ENCODE measurements at regions not wholly inside any gene's neighbourhood (a gene's known extent, or its start where the extent isn't known, plus 50 kb on each side); places are given as distances from the start of the nearest gene placed in this dataset.

DNA sequence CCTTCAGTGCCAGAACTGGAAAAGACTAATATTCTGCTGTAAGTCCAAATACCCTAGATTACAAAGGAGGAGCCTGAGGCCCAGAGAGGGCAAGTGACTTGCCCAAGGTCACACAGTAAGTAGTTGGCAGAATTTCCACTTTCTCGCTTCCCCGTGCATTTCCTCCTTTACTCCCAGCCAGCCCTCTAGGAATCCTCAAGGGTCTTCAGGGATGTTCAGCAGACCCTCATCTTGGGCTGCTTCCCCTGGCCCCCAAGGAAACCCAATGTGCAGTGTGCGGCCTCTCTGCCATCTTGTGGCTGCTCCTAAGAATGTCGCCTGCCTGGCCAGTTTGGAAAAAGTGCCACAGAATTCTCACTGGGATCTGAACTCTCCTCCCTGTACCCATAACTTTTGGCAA, 217.7 kb upstream of the LRFN2 start:
- H3K4me3 Mint-ChIP-seq (ENCODE audit: unreplicated experiment) = no peak overlapping the region
- H3K27ac Mint-ChIP-seq (ENCODE audit: unreplicated experiment) = no peak overlapping the region
- H3K9me3 Mint-ChIP-seq (ENCODE audit: unreplicated experiment) = no peaks in the 10 kb centered on the region
- peaks cover 5% of the 10 kb centered on the region for H3K4me1 Mint-ChIP-seq (ENCODE audit: low read depth, unreplicated experiment)
- TF ChIP-seq, protein P1, sequence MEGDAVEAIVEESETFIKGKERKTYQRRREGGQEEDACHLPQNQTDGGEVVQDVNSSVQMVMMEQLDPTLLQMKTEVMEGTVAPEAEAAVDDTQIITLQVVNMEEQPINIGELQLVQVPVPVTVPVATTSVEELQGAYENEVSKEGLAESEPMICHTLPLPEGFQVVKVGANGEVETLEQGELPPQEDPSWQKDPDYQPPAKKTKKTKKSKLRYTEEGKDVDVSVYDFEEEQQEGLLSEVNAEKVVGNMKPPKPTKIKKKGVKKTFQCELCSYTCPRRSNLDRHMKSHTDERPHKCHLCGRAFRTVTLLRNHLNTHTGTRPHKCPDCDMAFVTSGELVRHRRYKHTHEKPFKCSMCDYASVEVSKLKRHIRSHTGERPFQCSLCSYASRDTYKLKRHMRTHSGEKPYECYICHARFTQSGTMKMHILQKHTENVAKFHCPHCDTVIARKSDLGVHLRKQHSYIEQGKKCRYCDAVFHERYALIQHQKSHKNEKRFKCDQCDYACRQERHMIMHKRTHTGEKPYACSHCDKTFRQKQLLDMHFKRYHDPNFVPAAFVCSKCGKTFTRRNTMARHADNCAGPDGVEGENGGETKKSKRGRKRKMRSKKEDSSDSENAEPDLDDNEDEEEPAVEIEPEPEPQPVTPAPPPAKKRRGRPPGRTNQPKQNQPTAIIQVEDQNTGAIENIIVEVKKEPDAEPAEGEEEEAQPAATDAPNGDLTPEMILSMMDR (IDR thresholded peaks at IDR 0.05; ENCODE audit: partially characterized antibody, unreplicated experiment) = no peak
- peaks cover 2% of the 10 kb centered on the region for H3K27me3 Mint-ChIP-seq (ENCODE audit: unreplicated experiment)
- no peaks in the 10 kb centered on the region for H3K36me3 Mint-ChIP-seq (ENCODE audit: unreplicated experiment)
- DNase-seq = no peak

DNA sequence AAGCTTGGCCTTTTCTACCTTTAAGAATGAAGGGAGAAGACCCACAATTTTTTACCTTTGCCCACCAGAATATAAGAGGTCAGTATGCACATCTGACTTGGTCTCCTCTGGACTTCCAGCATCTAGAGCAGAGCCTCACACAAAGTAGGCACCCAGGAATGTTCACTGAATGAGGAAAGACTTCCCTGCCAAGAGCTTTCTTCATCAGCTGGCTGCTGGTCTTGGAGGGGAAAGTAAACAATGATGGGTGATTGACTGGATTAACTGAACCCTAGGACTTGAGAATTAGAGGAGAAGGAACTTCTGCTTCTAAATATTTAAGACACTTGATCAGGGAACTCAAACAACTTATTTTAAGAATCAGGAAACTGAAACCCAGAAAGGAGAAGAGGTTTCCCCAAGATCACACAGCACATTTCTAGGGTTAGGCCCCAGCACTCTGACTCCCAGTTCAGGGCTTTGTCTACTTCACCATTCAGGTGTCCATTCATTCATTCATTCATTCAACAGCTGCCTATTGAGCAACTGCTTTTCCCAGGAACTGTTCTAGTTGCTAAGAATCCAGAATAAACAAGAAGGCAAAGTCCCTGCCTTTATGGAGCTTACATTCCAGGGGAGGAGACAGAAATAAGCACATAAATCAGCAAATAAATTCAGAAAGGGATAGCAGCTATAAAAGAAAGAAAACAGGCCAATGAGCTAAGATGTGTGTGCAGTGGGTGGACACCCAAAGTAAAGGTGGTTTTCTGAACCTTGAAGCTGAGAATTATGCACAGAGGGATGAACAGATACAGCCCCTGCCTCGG, 216.9 kb upstream of the LRFN2 start:
- no peak overlapping the region for H3K4me3 Mint-ChIP-seq (ENCODE audit: unreplicated experiment)
- H3K36me3 Mint-ChIP-seq (ENCODE audit: unreplicated experiment) = no peaks in the 10 kb centered on the region
- peaks cover 2% of the 10 kb centered on the region for H3K9me3 Mint-ChIP-seq (ENCODE audit: unreplicated experiment)
- DNase-seq = no peak
- peaks cover 2% of the 10 kb centered on the region for H3K27me3 Mint-ChIP-seq (ENCODE audit: unreplicated experiment)
- H3K4me1 Mint-ChIP-seq (ENCODE audit: low read depth, unreplicated experiment) = peaks cover 13% of the 10 kb centered on the region
- H3K27ac Mint-ChIP-seq (ENCODE audit: unreplicated experiment) = no peak overlapping the region
- TF ChIP-seq, protein P1 (IDR thresholded peaks at IDR 0.05; ENCODE audit: partially characterized antibody, unreplicated experiment) = no peak

GRCh38 chr6:40802481-40802880, 215.3 kb upstream of the LRFN2 start:
- DNase-seq = no peak
- Mint-ChIP-seq H3K9me3 (ENCODE audit: unreplicated experiment) (peaks cover 3% of the 10 kb centered on the region), H3K27me3 (ENCODE audit: unreplicated experiment) (peaks cover 4% of the 10 kb centered on the region), H3K27ac (ENCODE audit: unreplicated experiment) (no peak overlapping the region), H3K4me1 (ENCODE audit: low read depth, unreplicated experiment) (peaks cover 25% of the 10 kb centered on the region), H3K4me3 (ENCODE audit: unreplicated experiment) (no peak overlapping the region), H3K36me3 (ENCODE audit: unreplicated experiment) (no peaks in the 10 kb centered on the region)
- TF ChIP-seq, protein P1 (IDR thresholded peaks at IDR 0.05; ENCODE audit: partially characterized antibody, unreplicated experiment) = no peak

- DNase-seq = peak; percentile 61
- H3K9me3 Mint-ChIP-seq (ENCODE audit: unreplicated experiment) = peaks cover 7% of the 10 kb centered on the region
- H3K4me3 Mint-ChIP-seq (ENCODE audit: unreplicated experiment) = peak overlapping the region; percentile 58
- peaks cover 4% of the 10 kb centered on the region for H3K27me3 Mint-ChIP-seq (ENCODE audit: unreplicated experiment)
- peaks cover 33% of the 10 kb centered on the region for H3K4me1 Mint-ChIP-seq (ENCODE audit: low read depth, unreplicated experiment)
- peak overlapping the region; percentile 88 for H3K27ac Mint-ChIP-seq (ENCODE audit: unreplicated experiment)
- no peaks in the 10 kb centered on the region for H3K36me3 Mint-ChIP-seq (ENCODE audit: unreplicated experiment)
- TF ChIP-seq, protein P1 (IDR thresholded peaks at IDR 0.05; ENCODE audit: partially characterized antibody, unreplicated experiment) = no peak
These were observed 212.4 kb upstream of the LRFN2 start for GRCh38 chr6:40799296-40800140.

Data from glutamatergic neuron (in vitro differentiated cells).